C4-2B (cell line): ENCODE measurements at regions not wholly inside any gene's neighbourhood (a gene's known extent, or its start where the extent isn't known, plus 50 kb on each side); places are given as distances from the start of the nearest gene placed in this dataset.

Source experiments
- H3K27ac ChIP-seq: fragments of 450-650 bp; 2 replicates; pipeline ENCODE4 v1.5.1; 2017
- CTCF ChIP-seq: fragments of 450-650 bp; conservative IDR thresholded peaks from 2 replicates; pipeline ENCODE4 v1.5.1; 2017; ENCODE audit warnings: mild to moderate bottlenecking
- ZFX ChIP-seq: fragments of 450-650 bp; IDR thresholded peaks from 2 replicates; pipeline ENCODE4 v1.6.1; 2017

DNA sequence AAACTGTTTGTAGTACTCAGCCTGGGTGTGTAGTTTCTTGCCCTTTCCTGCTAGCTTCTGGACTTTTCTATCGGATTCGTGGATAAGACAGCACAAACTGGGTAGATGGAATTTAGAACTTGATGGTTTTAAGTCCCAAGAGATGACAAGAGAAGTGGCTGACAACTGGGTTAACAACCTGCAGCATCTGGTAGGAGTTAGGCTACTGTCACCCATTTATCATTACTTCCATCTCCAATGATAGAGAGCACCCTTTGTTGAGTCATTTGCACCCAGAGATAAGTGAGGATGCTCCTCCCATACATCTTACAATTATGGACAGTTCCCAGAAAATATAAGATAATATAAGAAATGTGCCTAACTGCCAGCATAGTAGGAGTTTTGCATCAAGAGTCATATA lies 50.2 kb upstream of the FLRT2 start:
- no peak for TF ChIP-seq ZFX
- TF ChIP-seq CTCF = no peak

More for the DNA sequence above, 50.2 kb upstream of the FLRT2 start:
- no peak overlapping the region for H3K27ac ChIP-seq
